SK-N-SH (cell line): ENCODE measurements at regions not wholly inside any gene's neighbourhood (a gene's known extent, or its start where the extent isn't known, plus 50 kb on each side); places are given as distances from the start of the nearest gene placed in this dataset.

Source experiments
- CTCF ChIA-PET: fragments of 300-600, 350-600 bp; formaldehyde crosslinking; extraction: SDS; loops from one replicate; lab custom pipeline; 2021; lab: Yijun Ruan, JAX
- POLR2A ChIA-PET: fragments of 350-600 bp; sonication (Branson Sonifier 250); formaldehyde crosslinking; extraction: SDS; loops from one replicate; lab custom pipeline; 2020; ENCODE audit warnings: antibody characterized with exemption, inconsistent platforms; lab: Yijun Ruan, JAX
- DNase-seq: peaks from one replicate; pipeline ENCODE4 v3.0.0; 2012
- H2AFZ ChIP-seq: fragments of 200-600 bp; sonication (generic); 2 replicates; pipeline ENCODE4 v1.8.1; 2016; ENCODE audit warnings: antibody characterized with exemption, mild to moderate bottlenecking, low read depth
- H3F3A ChIP-seq: fragments of 200-600 bp; sonication (generic); replicated peaks from 2 replicates; pipeline ENCODE3; 2016; ENCODE audit warnings: antibody characterized with exemption, mild to moderate bottlenecking; ENCODE audit not compliant: insufficient read depth
- H3K27ac ChIP-seq, 2 experiments: fragments of 200-500 bp in 1 of 2; fragments of 200-600 bp in 1 of 2; sonication (Bioruptor generic) in 1 of 2; sonication (generic), shearing (Covaris generic) in 1 of 2; 2 replicates each; pipeline versions ENCODE4 v1.5.1 to v1.6.1; 2014 to 2016; ENCODE audit warnings: low read depth in 2 of 2, inconsistent platforms in 1 of 2, low read length in 1 of 2, mild to moderate bottlenecking in 1 of 2, mixed read lengths in 1 of 2
- H3K27me3 ChIP-seq: fragments of 200-600 bp; sonication (generic), shearing (Covaris generic); 2 replicates; pipeline ENCODE4 v1.6.1; 2016; ENCODE audit warnings: mixed run types; ENCODE audit not compliant: insufficient read depth
- H3K36me3 ChIP-seq, 2 experiments: fragments of 200-500 bp in 1 of 2; fragments of 200-600 bp in 1 of 2; sonication (Bioruptor generic) in 1 of 2; sonication (generic) in 1 of 2; replicated peaks in 1 of 2; 2 replicates each; pipeline versions ENCODE3 to v1.5.1; 2014 to 2016; ENCODE audit warnings: low read length in 1 of 2, mild to moderate bottlenecking in 1 of 2; ENCODE audit not compliant: insufficient read depth in 2 of 2, control insufficient read depth in 1 of 2
- H3K4me1 ChIP-seq, 2 experiments: fragments of 200-500 bp in 1 of 2; fragments of 200-600 bp in 1 of 2; sonication (Bioruptor generic) in 1 of 2; sonication (generic), shearing (Covaris generic) in 1 of 2; 2 replicates each; pipeline versions ENCODE4 v1.5.1 to v1.6.1; 2014 to 2016; ENCODE audit warnings: low read depth in 1 of 2, low read length in 1 of 2, mixed run types in 1 of 2; ENCODE audit not compliant: insufficient read depth in 2 of 2, control insufficient read depth in 1 of 2
- H3K4me2 ChIP-seq: fragments of 200-600 bp; sonication (generic), shearing (Covaris generic); 2 replicates; pipeline ENCODE4 v1.6.1; 2017; ENCODE audit warnings: mixed run types
- H3K4me3 ChIP-seq, 2 experiments: fragments of 200-500 bp in 1 of 2; fragments of 200-600 bp in 1 of 2; sonication (Bioruptor generic) in 1 of 2; sonication (generic), shearing (Covaris generic) in 1 of 2; 2 replicates each; pipeline versions ENCODE4 v1.5.1 to v1.8.1; 2014 to 2016; ENCODE audit warnings: low read depth in 2 of 2, inconsistent platforms in 1 of 2, low read length in 1 of 2, mild to moderate bottlenecking in 1 of 2, mixed read lengths in 1 of 2, moderate library complexity in 1 of 2
- H3K79me2 ChIP-seq: fragments of 200-600 bp; sonication (generic); 2 replicates; pipeline ENCODE4 v1.8.1; 2017; ENCODE audit warnings: mild to moderate bottlenecking; ENCODE audit not compliant: insufficient read depth
- H3K9ac ChIP-seq: fragments of 200-600 bp; sonication (generic); 2 replicates; pipeline ENCODE4 v1.6.1; 2017; ENCODE audit warnings: mixed run types
- H3K9me2 ChIP-seq: fragments of 200-600 bp; sonication (generic); 2 replicates; pipeline ENCODE4 v1.6.1; 2017; ENCODE audit warnings: mixed run types
- H3K9me3 ChIP-seq: fragments of 200-600 bp; sonication (generic); 2 replicates; pipeline ENCODE4 v1.6.1; 2017; ENCODE audit warnings: mixed run types, mild to moderate bottlenecking, moderate library complexity
- H4K20me1 ChIP-seq: fragments of 200-600 bp; sonication (generic); 2 replicates; pipeline ENCODE4 v1.6.1; 2017; ENCODE audit warnings: mild to moderate bottlenecking, mixed run types; ENCODE audit not compliant: insufficient read depth
- EP300 ChIP-seq, 2 experiments: IDR thresholded peaks; 2 replicates each; pipeline versions ENCODE4 v1.4.0 to v1.6.1; 2012; ENCODE audit warnings: borderline replicate concordance in 1 of 2, low read depth in 1 of 2, low read length in 1 of 2
- FOSL2 ChIP-seq: IDR thresholded peaks from 2 replicates; pipeline ENCODE4 v1.4.0; 2012; ENCODE audit warnings: low read depth, mild to moderate bottlenecking, moderate library complexity, borderline replicate concordance
- FOXM1 ChIP-seq: IDR thresholded peaks from 2 replicates; pipeline ENCODE4 v1.4.0; 2012; ENCODE audit warnings: low read depth, mild to moderate bottlenecking
- JUND ChIP-seq: IDR thresholded peaks from 2 replicates; pipeline ENCODE4 v1.4.0; 2012
- MEF2A ChIP-seq: IDR thresholded peaks from 2 replicates; pipeline ENCODE4 v1.4.0; 2012; ENCODE audit warnings: low read depth, borderline replicate concordance
- NFIC ChIP-seq: IDR thresholded peaks from 2 replicates; pipeline ENCODE4 v1.4.0; 2012; ENCODE audit warnings: borderline replicate concordance
- POLR2AphosphoS5 ChIP-seq: IDR thresholded peaks from 2 replicates; pipeline ENCODE4 v1.6.1; 2012; ENCODE audit warnings: low read depth, low read length
- RCOR1 ChIP-seq: fragments of 150-350 bp; IDR thresholded peaks from 2 replicates; pipeline ENCODE4 v1.6.1; 2017; ENCODE audit warnings: antibody characterized with exemption, low read length
- RFX5 ChIP-seq: IDR thresholded peaks from 2 replicates; pipeline ENCODE4 v1.6.1; 2012; ENCODE audit warnings: mild to moderate bottlenecking, improper control_type of control experiment, low read length
- RXRA ChIP-seq: IDR thresholded peaks from 2 replicates; pipeline ENCODE4 v1.4.0; 2012; ENCODE audit warnings: low read depth, mild to moderate bottlenecking, borderline replicate concordance
- SIN3A ChIP-seq: IDR thresholded peaks from 2 replicates; pipeline ENCODE4 v1.6.1; 2012; ENCODE audit warnings: low read depth, mild to moderate bottlenecking, low read length, moderate library complexity, borderline replicate concordance
- SMC3 ChIP-seq: IDR thresholded peaks from 2 replicates; pipeline ENCODE4 v1.6.1; 2012; ENCODE audit warnings: low read depth, low read length, improper control_type of control experiment
- TAF1 ChIP-seq: IDR thresholded peaks from 2 replicates; pipeline ENCODE4 v1.6.1; 2012; ENCODE audit warnings: low read depth, mild to moderate bottlenecking, low read length, moderate library complexity, borderline replicate concordance
- TCF12 ChIP-seq: IDR thresholded peaks from 2 replicates; pipeline ENCODE4 v1.4.0; 2012
- TEAD4 ChIP-seq: IDR thresholded peaks from 2 replicates; pipeline ENCODE4 v1.4.0; 2012; ENCODE audit warnings: mild to moderate bottlenecking, borderline replicate concordance; ENCODE audit not compliant: insufficient read depth
- YY1 ChIP-seq: IDR thresholded peaks from 2 replicates; pipeline ENCODE4 v1.4.0; 2012; ENCODE audit warnings: low read depth, mild to moderate bottlenecking
- WGBS: methylation state at CpG from one replicate; pipeline ENCODE4 v1.1.6; 2017; ENCODE audit warnings: low lambda C conversion rate; 5-methylcytosine and 5-hydroxymethylcytosine counted together
- TF ChIP-seq, protein P1 (sequence below): IDR thresholded peaks from 2 replicates; pipeline ENCODE4; 2012
- TF ChIP-seq, protein P2 (sequence below): IDR thresholded peaks from 2 replicates; pipeline ENCODE4 v1.4.0; 2012; ENCODE audit warnings: low read depth

DNA sequence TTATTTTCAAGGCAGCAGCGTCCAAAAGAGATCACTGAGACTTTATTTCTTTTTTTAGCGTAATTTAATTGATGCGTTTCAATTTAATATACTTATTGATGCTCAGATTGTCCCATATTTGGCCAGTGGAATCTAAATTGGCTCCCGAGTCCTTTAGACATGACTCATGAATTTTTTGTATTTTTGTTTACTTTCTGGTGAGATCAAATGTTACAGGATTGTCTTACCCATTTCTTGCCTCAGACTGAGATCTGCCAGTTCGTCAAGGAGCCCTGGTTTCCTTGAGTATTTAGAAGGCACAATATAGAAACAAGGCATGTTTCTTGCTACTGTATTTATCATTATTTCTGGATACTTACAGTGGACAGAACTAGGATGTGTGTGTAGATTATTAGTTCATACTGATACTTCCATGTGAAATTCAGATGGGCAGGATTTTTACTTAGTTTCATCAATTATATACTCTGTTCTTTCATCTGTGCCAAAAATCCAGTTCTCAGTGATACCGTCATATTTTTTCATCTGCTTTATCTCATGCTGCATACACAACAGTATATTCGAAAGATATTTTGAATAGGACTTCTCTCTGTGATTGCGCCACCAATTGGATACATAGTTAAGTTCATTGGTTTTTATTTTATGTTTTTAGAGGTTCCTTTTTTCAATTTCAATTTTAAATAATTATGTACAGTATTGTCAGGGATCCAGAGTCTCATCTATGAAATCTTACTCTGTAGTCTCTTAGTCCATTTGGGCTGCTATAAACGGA is 436.9 kb upstream of the C2CD4B start:
- no peak overlapping the region for H3K4me3 ChIP-seq
- H2AFZ ChIP-seq: no peak overlapping the region
- ChIA-PET CTCF (no interaction called here), POLR2A (no interaction called here)
- WGBS: 86% methylated on average over 9 of the region's 9 CpGs
- H3K9me2 ChIP-seq: no peaks in the 10 kb centered on the region
- no peaks in the 10 kb centered on the region for H3K27me3 ChIP-seq
- H3K27ac ChIP-seq: peak overlapping the region in 1 of 2 experiments; percentile 55; a peak in 1 of 4 replicates
- no peak for DNase-seq
- peaks cover 0 to 8% of the 10 kb centered on the region in 2 experiments for H3K36me3 ChIP-seq
- peaks cover 13% of the 10 kb centered on the region for H3F3A ChIP-seq
- peaks cover 12% of the 10 kb centered on the region; the same call in 1 of the 2 replicates for H3K79me2 ChIP-seq
- H3K4me1 ChIP-seq: peaks cover 8 to 16% of the 10 kb centered on the region in 2 experiments
- no peak overlapping the region for H3K9ac ChIP-seq
- H3K4me2 ChIP-seq: no peak overlapping the region
- TF ChIP-seq YY1 (no peak), RXRA (no peak), RCOR1 (no peak), POLR2AphosphoS5 (no peak), TCF12 (no peak), MEF2A (no peak)
- TF ChIP-seq, all 33 proteins: peak for 0
- no peaks in the 10 kb centered on the region for H3K9me3 ChIP-seq
- H4K20me1 ChIP-seq: no peaks in the 10 kb centered on the region

DNA sequence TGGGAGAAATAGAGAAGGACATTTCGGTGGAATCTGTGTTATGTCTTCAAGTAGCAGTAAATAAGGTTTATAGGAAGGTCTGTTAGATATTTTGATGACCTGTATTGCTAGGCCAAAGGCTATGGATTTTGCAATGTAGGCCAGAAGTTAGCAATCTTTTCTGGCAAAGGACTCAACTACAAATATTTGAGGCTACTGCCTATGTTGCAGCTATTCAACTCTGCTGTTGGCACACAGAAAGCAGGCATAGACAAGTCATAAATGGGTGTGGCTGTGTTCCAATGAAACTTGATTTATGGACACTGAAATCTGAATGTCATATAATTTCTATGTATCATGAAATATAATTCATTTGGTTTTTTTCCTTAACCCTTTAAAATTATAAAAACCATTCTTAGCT is 438.7 kb upstream of the C2CD4B start:
- no peaks in the 10 kb centered on the region for H4K20me1 ChIP-seq
- 95% methylated on average over 1 of the region's 1 CpG for WGBS
- peaks cover 16 to 19% of the 10 kb centered on the region in 2 experiments for H3K4me1 ChIP-seq
- no peak overlapping the region for H3K4me2 ChIP-seq
- H3K36me3 ChIP-seq: peaks cover 0 to 8% of the 10 kb centered on the region in 2 experiments
- no peak for DNase-seq
- no peak overlapping the region for H2AFZ ChIP-seq
- POLR2A ChIA-PET: no interaction called here
- H3K9me2 ChIP-seq: no peaks in the 10 kb centered on the region
- TF ChIP-seq TAF1 (no peak), TEAD4 (peak; percentile 13; the same call in 1 of the 2 replicates), TCF12 (peak; percentile 63; the same call in 1 of the 2 replicates), JUND (peak; percentile 41), NFIC (peak; percentile 80), EP300 (IDR thresholded peaks at IDR 0.05; ENCODE audit: borderline replicate concordance in 1 of 2, low read depth in 1 of 2, low read length in 1 of 2) (peak in 1 of 2 experiments; percentile 58; a peak in 1 of 4 replicates), SIN3A (no peak), SMC3 (no peak), FOXM1 (0 out of 2 replicates have a peak, but pooled peaks have one; percentile 15), RXRA (0 out of 2 replicates have a peak, but pooled peaks have one; percentile 31), FOSL2 (0 out of 2 replicates have a peak, but pooled peaks have one; percentile 12), RFX5 (no peak)
- TF ChIP-seq, protein P1, sequence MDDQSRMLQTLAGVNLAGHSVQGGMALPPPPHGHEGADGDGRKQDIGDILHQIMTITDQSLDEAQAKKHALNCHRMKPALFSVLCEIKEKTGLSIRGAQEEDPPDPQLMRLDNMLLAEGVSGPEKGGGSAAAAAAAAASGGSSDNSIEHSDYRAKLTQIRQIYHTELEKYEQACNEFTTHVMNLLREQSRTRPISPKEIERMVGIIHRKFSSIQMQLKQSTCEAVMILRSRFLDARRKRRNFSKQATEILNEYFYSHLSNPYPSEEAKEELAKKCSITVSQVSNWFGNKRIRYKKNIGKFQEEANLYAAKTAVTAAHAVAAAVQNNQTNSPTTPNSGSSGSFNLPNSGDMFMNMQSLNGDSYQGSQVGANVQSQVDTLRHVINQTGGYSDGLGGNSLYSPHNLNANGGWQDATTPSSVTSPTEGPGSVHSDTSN: peak; percentile 79
- TF ChIP-seq, protein P2, sequence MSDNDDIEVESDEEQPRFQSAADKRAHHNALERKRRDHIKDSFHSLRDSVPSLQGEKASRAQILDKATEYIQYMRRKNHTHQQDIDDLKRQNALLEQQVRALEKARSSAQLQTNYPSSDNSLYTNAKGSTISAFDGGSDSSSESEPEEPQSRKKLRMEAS: no peak
- TF ChIP-seq, all 33 proteins: peak for 9
- Histone ChIP-seq H3K27me3 (no peaks in the 10 kb centered on the region), H3F3A (peaks cover 23% of the 10 kb centered on the region), H3K9me3 (no peaks in the 10 kb centered on the region), H3K27ac (peak overlapping the region; percentile 24 to 73; a peak in 3 of 4 replicates), H3K4me3 (no peak overlapping the region), H3K79me2 (peaks cover 16% of the 10 kb centered on the region; the same call in 1 of the 2 replicates), H3K9ac (no peak overlapping the region)
- CTCF ChIA-PET: interaction anchor here (1.0 to 1.4 kb wide), 2 partner anchors 9 to 213 kb away, joined by 3 to 5 read pairs; no protein-coding TSS in a partner anchor
